Hippocampal formation (tissue), 2 donors: ENCODE measurements at regions not wholly inside any gene's neighbourhood (a gene's known extent, or its start where the extent isn't known, plus 50 kb on each side); places are given as distances from the start of the nearest gene placed in this dataset.
A peak's percentile ranks its signal among the peaks of the same experiment; 100 is the strongest.

Source experiments
- DNase-seq, 2 donors: peaks; one replicate each; lab custom pipeline; 2025; lab: John Stamatoyannopoulos, UW

GRCh38 chr4:3818371-3818770, 52.2 kb downstream of the ADRA2C start:
- DNase-seq: no peak

GRCh38 chr4:3819210-3819919, 53.2 kb downstream of the ADRA2C start:
- no peak for DNase-seq

- no peak for DNase-seq
These were observed 54.0 kb downstream of the ADRA2C start for GRCh38 chr4:3820016-3820805.

- no peak for DNase-seq
These were observed 54.8 kb downstream of the ADRA2C start for GRCh38 chr4:3820806-3821579.

- DNase-seq: no peak
These were observed 55.5 kb downstream of the ADRA2C start for GRCh38 chr4:3821580-3822229.

GRCh38 chr4:3822230-3822947, 56.2 kb downstream of the ADRA2C start:
- DNase-seq: no peak

GRCh38 chr4:3823496-3824341, 57.5 kb downstream of the ADRA2C start:
- no peak for DNase-seq

- no peak for DNase-seq
These were observed 58.5 kb downstream of the ADRA2C start for GRCh38 chr4:3824521-3825270.

GRCh38 chr4:3825530-3825929, 59.3 kb downstream of the ADRA2C start:
- no peak for DNase-seq

- no peak for DNase-seq
These were observed 60.3 kb downstream of the ADRA2C start for GRCh38 chr4:3826247-3827172.

- peak; percentile 31 to 49 for DNase-seq
These were observed 61.7 kb downstream of the ADRA2C start for GRCh38 chr4:3827616-3828492.

GRCh38 chr4:3828546-3828945, 62.4 kb downstream of the ADRA2C start:
- no peak for DNase-seq

GRCh38 chr4:3829211-3829955, 63.2 kb downstream of the ADRA2C start:
- no peak for DNase-seq

GRCh38 chr4:3829956-3830773, 64.0 kb downstream of the ADRA2C start:
- DNase-seq: no peak

- DNase-seq: no peak
These were observed 64.8 kb downstream of the ADRA2C start for GRCh38 chr4:3830774-3831528.
